ENCODE measurements at regions not wholly inside any gene's neighbourhood (a gene's known extent, or its start where the extent isn't known, plus 50 kb on each side); places are given as distances from the start of the nearest gene placed in this dataset.

GRCh38 chr6:48825501-48826151 is 637.4 kb downstream of the MMUT start:
- no peaks in the 10 kb centered on the region for H3F3A ChIP-seq (ENCODE audit: insufficient read depth)
- no peak overlapping the region for H3K4me2 ChIP-seq (ENCODE audit: low read depth, low read length, poor library complexity, severe bottlenecking)
- H4K20me1 ChIP-seq (ENCODE audit: low read depth, low read length), result no peaks in the 10 kb centered on the region
- H3K27ac ChIP-seq (ENCODE audit: low read depth, low read length), result no peak overlapping the region
- H3K4me3 ChIP-seq (ENCODE audit: insufficient read depth, low read length, poor library complexity, severe bottlenecking), result no peak overlapping the region
- H2AFZ ChIP-seq (ENCODE audit: low read depth, low read length, severe bottlenecking), result no peak overlapping the region
- no peaks in the 10 kb centered on the region for H3K9me2 ChIP-seq (replicated peaks; ENCODE audit: insufficient read depth, low read length)
- no peaks in the 10 kb centered on the region for H3K9me3 ChIP-seq (ENCODE audit: insufficient read depth, low read length)
- no peaks in the 10 kb centered on the region for H3K27me3 ChIP-seq (ENCODE audit: low read length)
- no peaks in the 10 kb centered on the region for H3K79me2 ChIP-seq (ENCODE audit: insufficient read depth, low read length)
- TF ChIP-seq CTCF (IDR thresholded peaks at IDR 0.05; ENCODE audit: insufficient read depth, low read length, poor library complexity, severe bottlenecking), result no peak
- no peaks in the 10 kb centered on the region for H3K36me3 ChIP-seq (ENCODE audit: low read length)
- H3K9ac ChIP-seq (ENCODE audit: low read length), result no peak overlapping the region

GRCh38 chr6:48818052-48818412 is 645.0 kb downstream of the MMUT start:
- no peak overlapping the region for H3K9ac ChIP-seq (ENCODE audit: low read length)
- no peak overlapping the region for H2AFZ ChIP-seq (ENCODE audit: low read depth, low read length, severe bottlenecking)

GRCh38 chr6:48817333-48818051 is 645.6 kb downstream of the MMUT start:
- Histone ChIP-seq H3K4me3 (ENCODE audit: insufficient read depth, low read length, poor library complexity, severe bottlenecking) (no peak overlapping the region), H3K27ac (ENCODE audit: low read depth, low read length) (no peak overlapping the region), H3F3A (ENCODE audit: insufficient read depth) (no peaks in the 10 kb centered on the region), H3K36me3 (ENCODE audit: low read length) (no peaks in the 10 kb centered on the region; the same call in 1 of the 2 replicates), H3K79me2 (ENCODE audit: insufficient read depth, low read length) (no peaks in the 10 kb centered on the region), H2AFZ (ENCODE audit: low read depth, low read length, severe bottlenecking) (no peak overlapping the region), H3K27me3 (ENCODE audit: low read length) (no peaks in the 10 kb centered on the region), H3K9ac (ENCODE audit: low read length) (no peak overlapping the region), H3K4me2 (ENCODE audit: low read depth, low read length, poor library complexity, severe bottlenecking) (no peak overlapping the region), H3K9me2 (replicated peaks; ENCODE audit: insufficient read depth, low read length) (no peaks in the 10 kb centered on the region), H4K20me1 (ENCODE audit: low read depth, low read length) (no peaks in the 10 kb centered on the region), H3K9me3 (ENCODE audit: insufficient read depth, low read length) (no peaks in the 10 kb centered on the region)
- no peak for TF ChIP-seq EZH2phosphoT487 (conservative IDR thresholded peaks at IDR 0.05; ENCODE audit: low read length)
- TF ChIP-seq CTCF (IDR thresholded peaks at IDR 0.05; ENCODE audit: insufficient read depth, low read length, poor library complexity, severe bottlenecking), result no peak

More at GRCh38 chr6:48818052-48818412, 645.0 kb downstream of the MMUT start:
- no peaks in the 10 kb centered on the region for H3K9me2 ChIP-seq (replicated peaks; ENCODE audit: insufficient read depth, low read length)
- TF ChIP-seq EZH2phosphoT487 (conservative IDR thresholded peaks at IDR 0.05; ENCODE audit: low read length) (no peak), CTCF (IDR thresholded peaks at IDR 0.05; ENCODE audit: insufficient read depth, low read length, poor library complexity, severe bottlenecking) (no peak)
- H3K36me3 ChIP-seq (ENCODE audit: low read length), result no peaks in the 10 kb centered on the region; the same call in 1 of the 2 replicates
- no peak overlapping the region for H3K27ac ChIP-seq (ENCODE audit: low read depth, low read length)
- no peaks in the 10 kb centered on the region for H3K27me3 ChIP-seq (ENCODE audit: low read length)
- H4K20me1 ChIP-seq (ENCODE audit: low read depth, low read length), result no peaks in the 10 kb centered on the region
- no peak overlapping the region for H3K4me3 ChIP-seq (ENCODE audit: insufficient read depth, low read length, poor library complexity, severe bottlenecking)
- no peaks in the 10 kb centered on the region for H3K9me3 ChIP-seq (ENCODE audit: insufficient read depth, low read length)
- no peak overlapping the region for H3K4me2 ChIP-seq (ENCODE audit: low read depth, low read length, poor library complexity, severe bottlenecking)
- H3F3A ChIP-seq (ENCODE audit: insufficient read depth), result no peaks in the 10 kb centered on the region
- H3K79me2 ChIP-seq (ENCODE audit: insufficient read depth, low read length), result no peaks in the 10 kb centered on the region
